ENCODE measurements at regions not wholly inside any gene's neighbourhood (a gene's known extent, or its start where the extent isn't known, plus 50 kb on each side); places are given as distances from the start of the nearest gene placed in this dataset.

GRCh38 chr2:173821451-173821850, 143.7 kb downstream of the SP3 start:
- no peak overlapping the region for H3K27ac ChIP-seq
- no peak for DNase-seq
- no peak for ATAC-seq
- no peak overlapping the region for H3K4me3 ChIP-seq
- no peaks in the 10 kb centered on the region for H3K9me3 ChIP-seq
- H3K27me3 ChIP-seq: no peaks in the 10 kb centered on the region
- H3K4me1 ChIP-seq: no peaks in the 10 kb centered on the region
- intact Hi-C loops (cut with DNase I): no loop called here
- H3K36me3 ChIP-seq: no peaks in the 10 kb centered on the region
- 59% methylated on average over 9 of the region's 9 CpGs for WGBS (ENCODE audit: insufficient coverage, low coverage, low lambda C conversion rate, missing lambda C conversion rate)
- no peak for TF ChIP-seq POLR2A (IDR thresholded peaks at IDR 0.05)
- no peak for TF ChIP-seq CTCF (IDR thresholded peaks at IDR 0.05)

GRCh38 chr2:173822889-173823542, 142.2 kb downstream of the SP3 start:
- ATAC-seq: no peak
- no peaks in the 10 kb centered on the region for H3K4me1 ChIP-seq
- TF ChIP-seq CTCF (IDR thresholded peaks at IDR 0.05): no peak
- no peak for TF ChIP-seq POLR2A (IDR thresholded peaks at IDR 0.05)
- no peaks in the 10 kb centered on the region for H3K36me3 ChIP-seq
- no peak for DNase-seq
- intact Hi-C loops (cut with DNase I): no loop called here
- no peak overlapping the region for H3K4me3 ChIP-seq
- H3K27ac ChIP-seq: no peak overlapping the region
- H3K9me3 ChIP-seq: no peaks in the 10 kb centered on the region
- H3K27me3 ChIP-seq: no peaks in the 10 kb centered on the region
- WGBS (ENCODE audit: insufficient coverage, low coverage, low lambda C conversion rate, missing lambda C conversion rate): 57% methylated on average over 4 of the region's 6 CpGs

GRCh38 chr2:173823543-173823939, 141.6 kb downstream of the SP3 start:
- ATAC-seq (no peak), DNase-seq (no peak)
- Histone ChIP-seq H3K9me3 (no peaks in the 10 kb centered on the region), H3K27ac (no peak overlapping the region), H3K4me3 (no peak overlapping the region), H3K27me3 (no peaks in the 10 kb centered on the region), H3K36me3 (no peaks in the 10 kb centered on the region), H3K4me1 (no peaks in the 10 kb centered on the region)
- no peak for TF ChIP-seq POLR2A (IDR thresholded peaks at IDR 0.05)
- TF ChIP-seq CTCF (IDR thresholded peaks at IDR 0.05): no peak
- intact Hi-C loops (cut with DNase I): no loop called here
- 94% methylated on average over 3 of the region's 4 CpGs for WGBS (ENCODE audit: insufficient coverage, low coverage, low lambda C conversion rate, missing lambda C conversion rate)

- no peak for DNase-seq
- 65% methylated on average over 9 of the region's 9 CpGs for WGBS (ENCODE audit: insufficient coverage, low coverage, low lambda C conversion rate, missing lambda C conversion rate)
Observed at GRCh38 chr2:173828189-173829142, 136.7 kb downstream of the SP3 start.

More at GRCh38 chr2:173828189-173829142, 136.7 kb downstream of the SP3 start:
- Histone ChIP-seq H3K36me3 (no peaks in the 10 kb centered on the region), H3K9me3 (no peaks in the 10 kb centered on the region), H3K27me3 (no peaks in the 10 kb centered on the region), H3K4me3 (no peak overlapping the region), H3K27ac (no peak overlapping the region), H3K4me1 (no peaks in the 10 kb centered on the region)
- no peak for TF ChIP-seq POLR2A (IDR thresholded peaks at IDR 0.05)
- no peak for TF ChIP-seq CTCF (IDR thresholded peaks at IDR 0.05)
- no peak for ATAC-seq
- intact Hi-C loops (cut with DNase I): no loop called here

All from right lobe of liver (tissue), 6 donors.